ENCODE measurements at regions not wholly inside any gene's neighbourhood (a gene's known extent, or its start where the extent isn't known, plus 50 kb on each side); places are given as distances from the start of the nearest gene placed in this dataset.

- Mint-ChIP-seq H3K36me3 (ENCODE audit: low read depth) (no peaks in the 10 kb centered on the region), H3K27me3 (no peaks in the 10 kb centered on the region), H3K4me1 (no peaks in the 10 kb centered on the region), H3K27ac (no peak overlapping the region), H3K4me3 (no peak overlapping the region), H3K9me3 (peaks cover under 1% of the 10 kb centered on the region)
- ChIA-PET POLR2A (no interaction called here), CTCF (no interaction called here)
- no peak for DNase-seq
These were observed 1280.5 kb downstream of the OTOL1 start for GRCh38 chr3:162777118-162777517.

GRCh38 chr3:162780313-162780712 lies 1283.7 kb downstream of the OTOL1 start:
- H3K4me3 Mint-ChIP-seq, result no peak overlapping the region
- ChIA-PET POLR2A (no interaction called here), CTCF (no interaction called here)
- H3K27me3 Mint-ChIP-seq, result no peaks in the 10 kb centered on the region
- no peaks in the 10 kb centered on the region for H3K36me3 Mint-ChIP-seq (ENCODE audit: low read depth)
- no peaks in the 10 kb centered on the region for H3K4me1 Mint-ChIP-seq
- no peaks in the 10 kb centered on the region for H3K9me3 Mint-ChIP-seq
- DNase-seq, result no peak
- H3K27ac Mint-ChIP-seq, result no peak overlapping the region

DNA sequence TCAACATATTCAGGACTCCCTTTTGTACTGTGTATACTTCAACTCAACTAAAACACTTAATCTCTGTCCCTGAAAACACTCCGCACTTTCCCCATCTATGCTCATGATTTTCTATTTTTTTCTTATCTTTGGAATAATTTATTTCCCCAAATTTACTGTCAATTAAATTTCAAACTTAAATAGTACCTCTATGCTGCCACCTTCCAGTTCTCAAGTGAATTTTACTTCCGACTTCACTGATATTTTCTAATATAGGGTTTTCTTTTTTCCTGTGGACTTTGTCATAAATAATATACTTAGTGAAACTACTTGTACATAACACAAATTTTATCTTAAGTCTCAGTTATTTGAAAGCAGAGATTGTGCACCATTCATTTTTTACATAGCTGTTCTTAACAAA lies 1303.3 kb downstream of the OTOL1 start:
- no peak for DNase-seq
- ChIA-PET CTCF (no interaction called here), POLR2A (no interaction called here)
- no peak overlapping the region for H3K4me3 Mint-ChIP-seq
- H3K4me1 Mint-ChIP-seq, result no peaks in the 10 kb centered on the region
- no peaks in the 10 kb centered on the region for H3K36me3 Mint-ChIP-seq (ENCODE audit: low read depth)
- H3K9me3 Mint-ChIP-seq, result no peaks in the 10 kb centered on the region
- no peaks in the 10 kb centered on the region for H3K27me3 Mint-ChIP-seq
- H3K27ac Mint-ChIP-seq, result no peak overlapping the region

DNA sequence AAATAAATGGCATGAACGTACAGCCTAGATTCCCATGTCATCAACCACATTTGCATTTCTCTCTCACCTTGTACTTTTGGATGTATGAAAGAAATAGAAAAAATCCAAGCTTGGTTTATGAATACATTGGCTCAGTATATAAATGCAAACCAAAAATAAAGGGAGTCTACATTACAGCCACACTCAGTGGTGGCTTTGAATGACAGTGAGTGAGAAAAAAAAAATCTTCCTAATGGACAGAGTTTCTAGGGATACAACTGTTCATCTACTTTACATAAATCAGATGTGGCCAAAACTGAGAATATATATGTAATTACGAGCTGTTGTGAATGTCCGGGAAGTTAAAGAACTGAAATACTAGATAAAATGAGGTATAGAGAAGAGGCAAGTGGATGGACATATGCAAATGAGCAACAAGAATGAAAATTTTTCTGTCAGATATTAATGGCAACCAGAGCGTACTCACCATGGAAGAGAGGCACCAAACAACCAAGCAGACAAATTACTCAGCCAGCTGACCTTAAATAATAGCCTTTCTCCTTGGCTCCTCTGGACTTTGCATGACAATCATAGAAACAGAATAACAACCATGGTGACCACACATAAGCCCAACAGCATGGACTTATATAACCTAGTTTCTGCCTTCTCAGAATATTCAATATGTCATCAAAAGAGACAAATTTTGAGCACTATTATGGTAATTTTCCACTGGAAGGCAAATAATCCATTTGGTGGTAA lies 1305.8 kb downstream of the OTOL1 start:
- Mint-ChIP-seq H3K27me3 (no peaks in the 10 kb centered on the region), H3K9me3 (no peaks in the 10 kb centered on the region), H3K4me1 (no peaks in the 10 kb centered on the region), H3K36me3 (ENCODE audit: low read depth) (no peaks in the 10 kb centered on the region), H3K27ac (no peak overlapping the region), H3K4me3 (no peak overlapping the region)
- ChIA-PET POLR2A (no interaction called here), CTCF (no interaction called here)
- DNase-seq, result no peak

DNA sequence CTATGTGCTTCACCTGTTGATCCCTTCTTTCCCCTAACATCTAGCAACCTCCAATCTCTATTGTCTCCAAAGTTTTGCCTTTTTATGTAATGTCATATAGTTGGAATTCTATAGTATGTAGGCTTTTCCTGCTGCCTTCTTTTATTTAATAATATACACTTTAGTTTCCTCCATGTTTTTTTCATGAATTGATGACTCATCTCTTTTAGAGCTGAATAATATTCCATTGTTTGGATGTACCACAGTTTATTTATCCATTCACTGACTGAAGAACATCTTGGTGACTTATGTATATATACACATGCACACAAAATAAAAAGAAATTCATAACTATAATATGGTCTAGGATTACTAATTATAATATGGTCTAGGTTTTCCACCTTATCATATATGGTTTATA lies 1314.2 kb downstream of the OTOL1 start:
- Mint-ChIP-seq H3K36me3 (ENCODE audit: low read depth) (no peaks in the 10 kb centered on the region), H3K9me3 (no peaks in the 10 kb centered on the region), H3K4me1 (no peaks in the 10 kb centered on the region), H3K27ac (no peak overlapping the region), H3K27me3 (no peaks in the 10 kb centered on the region), H3K4me3 (no peak overlapping the region)
- ChIA-PET POLR2A (no interaction called here), CTCF (no interaction called here)
- no peak for DNase-seq

DNA sequence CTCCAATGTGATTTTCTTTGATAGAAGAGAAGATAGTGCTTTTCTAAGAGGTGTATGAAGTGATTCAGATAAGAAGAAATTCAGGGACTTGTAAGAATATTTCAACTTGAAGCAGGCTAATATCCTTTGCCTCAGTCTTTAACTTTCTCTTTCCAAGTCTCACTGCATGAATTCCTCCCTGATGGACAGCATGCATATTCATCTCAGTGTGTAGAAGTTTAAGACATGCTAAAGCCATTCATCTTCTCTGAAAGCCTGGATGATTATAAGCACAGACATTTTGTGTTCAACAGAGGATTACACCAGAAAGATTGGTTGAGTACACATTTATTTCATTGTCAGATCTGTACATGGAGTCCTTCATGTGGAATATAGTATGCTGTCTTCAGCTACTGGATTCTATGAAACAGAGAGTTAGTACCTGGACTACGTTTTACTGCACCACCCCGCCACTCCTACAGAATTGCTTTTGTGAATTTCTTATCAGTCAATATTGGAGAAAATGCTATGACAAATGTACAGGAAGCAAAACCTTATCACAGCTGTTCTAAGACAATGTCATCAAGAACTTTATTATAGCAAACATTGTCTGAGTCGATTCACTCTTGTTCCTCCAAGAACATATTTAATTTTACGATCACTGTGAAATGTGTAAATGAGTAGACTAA lies 1346.1 kb downstream of the OTOL1 start:
- CTCF ChIA-PET, result no interaction called here
- DNase-seq, result no peak
- Mint-ChIP-seq H3K27me3 (no peaks in the 10 kb centered on the region), H3K4me1 (no peaks in the 10 kb centered on the region), H3K36me3 (ENCODE audit: low read depth) (no peaks in the 10 kb centered on the region), H3K9me3 (no peaks in the 10 kb centered on the region), H3K4me3 (no peak overlapping the region), H3K27ac (no peak overlapping the region)
- POLR2A ChIA-PET, result no interaction called here

GRCh38 chr3:162845918-162846317 lies 1349.3 kb downstream of the OTOL1 start:
- Mint-ChIP-seq H3K36me3 (ENCODE audit: low read depth) (no peaks in the 10 kb centered on the region), H3K27ac (no peak overlapping the region), H3K4me3 (no peak overlapping the region), H3K27me3 (no peaks in the 10 kb centered on the region), H3K4me1 (no peaks in the 10 kb centered on the region), H3K9me3 (no peaks in the 10 kb centered on the region)
- DNase-seq, result no peak
- POLR2A ChIA-PET, result no interaction called here
- CTCF ChIA-PET, result no interaction called here

DNA sequence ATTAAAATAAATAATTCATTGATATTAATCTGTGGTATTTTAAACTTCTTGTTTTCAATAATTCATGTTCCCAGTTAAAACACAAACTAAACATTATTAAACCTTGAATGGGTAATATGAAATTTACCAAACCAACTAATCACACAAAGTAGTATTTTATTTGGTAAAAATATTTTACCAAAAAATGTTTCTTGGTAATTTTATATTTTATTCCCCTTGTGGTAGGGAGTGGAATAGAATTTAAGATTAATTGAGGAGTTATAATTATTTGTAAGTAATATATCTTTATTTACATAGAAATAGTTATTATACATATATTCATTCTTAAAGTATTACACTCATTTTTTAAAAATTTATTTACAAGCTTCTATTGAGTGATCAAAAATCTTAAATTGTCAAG lies 1350.9 kb downstream of the OTOL1 start:
- no peaks in the 10 kb centered on the region for H3K9me3 Mint-ChIP-seq
- H3K4me3 Mint-ChIP-seq, result no peak overlapping the region
- H3K36me3 Mint-ChIP-seq (ENCODE audit: low read depth), result no peaks in the 10 kb centered on the region
- no peak for DNase-seq
- H3K27me3 Mint-ChIP-seq, result no peaks in the 10 kb centered on the region
- ChIA-PET POLR2A (no interaction called here), CTCF (no interaction called here)
- H3K4me1 Mint-ChIP-seq, result no peaks in the 10 kb centered on the region
- H3K27ac Mint-ChIP-seq, result no peak overlapping the region

GRCh38 chr3:162863579-162863978 lies 1367.0 kb downstream of the OTOL1 start:
- POLR2A ChIA-PET, result no interaction called here
- H3K4me3 Mint-ChIP-seq, result no peak overlapping the region
- no peaks in the 10 kb centered on the region for H3K9me3 Mint-ChIP-seq
- no peak overlapping the region for H3K27ac Mint-ChIP-seq
- CTCF ChIA-PET, result no interaction called here
- no peaks in the 10 kb centered on the region for H3K36me3 Mint-ChIP-seq (ENCODE audit: low read depth)
- no peak for DNase-seq
- H3K27me3 Mint-ChIP-seq, result no peaks in the 10 kb centered on the region
- H3K4me1 Mint-ChIP-seq, result no peaks in the 10 kb centered on the region

GRCh38 chr3:162865466-162865865 lies 1368.9 kb downstream of the OTOL1 start:
- ChIA-PET CTCF (no interaction called here), POLR2A (no interaction called here)
- DNase-seq, result no peak

GRCh38 chr3:162879021-162879562 lies 1382.5 kb downstream of the OTOL1 start:
- no peaks in the 10 kb centered on the region for H3K4me1 Mint-ChIP-seq
- H3K27ac Mint-ChIP-seq, result no peak overlapping the region
- ChIA-PET POLR2A (no interaction called here), CTCF (no interaction called here)
- no peaks in the 10 kb centered on the region for H3K36me3 Mint-ChIP-seq (ENCODE audit: low read depth)
- H3K4me3 Mint-ChIP-seq, result no peak overlapping the region
- no peaks in the 10 kb centered on the region for H3K27me3 Mint-ChIP-seq
- DNase-seq, result no peak
- H3K9me3 Mint-ChIP-seq, result no peaks in the 10 kb centered on the region

More at GRCh38 chr3:162865466-162865865, 1368.9 kb downstream of the OTOL1 start:
- no peaks in the 10 kb centered on the region for H3K36me3 Mint-ChIP-seq (ENCODE audit: low read depth)
- H3K27me3 Mint-ChIP-seq, result no peaks in the 10 kb centered on the region
- H3K4me1 Mint-ChIP-seq, result no peaks in the 10 kb centered on the region
- no peak overlapping the region for H3K27ac Mint-ChIP-seq
- H3K4me3 Mint-ChIP-seq, result no peak overlapping the region
- H3K9me3 Mint-ChIP-seq, result no peaks in the 10 kb centered on the region

GRCh38 chr3:162884373-162884772 lies 1387.8 kb downstream of the OTOL1 start:
- Mint-ChIP-seq H3K4me3 (no peak overlapping the region), H3K27ac (no peak overlapping the region), H3K36me3 (ENCODE audit: low read depth) (no peaks in the 10 kb centered on the region), H3K4me1 (no peaks in the 10 kb centered on the region), H3K27me3 (no peaks in the 10 kb centered on the region), H3K9me3 (no peaks in the 10 kb centered on the region)
- ChIA-PET CTCF (no interaction called here), POLR2A (no interaction called here)
- DNase-seq, result no peak

GRCh38 chr3:162892921-162893793 lies 1396.5 kb downstream of the OTOL1 start:
- H3K27me3 Mint-ChIP-seq, result no peaks in the 10 kb centered on the region
- H3K4me3 Mint-ChIP-seq, result no peak overlapping the region
- no peaks in the 10 kb centered on the region for H3K9me3 Mint-ChIP-seq
- DNase-seq, result no peak
- no peaks in the 10 kb centered on the region for H3K36me3 Mint-ChIP-seq (ENCODE audit: low read depth)
- no peak overlapping the region for H3K27ac Mint-ChIP-seq
- no peaks in the 10 kb centered on the region for H3K4me1 Mint-ChIP-seq
- CTCF ChIA-PET, result interaction anchor here (0.7 kb wide), 1 partner anchor 139 kb away, joined by 3 read pairs; no protein-coding TSS in a partner anchor
- POLR2A ChIA-PET, result no interaction called here

Data from activated CD4-positive, alpha-beta T cell treated with anti-CD3 and anti-CD28 coated beads, Interleukin-2, amount 10 ng/mL, durations not matched to agents 7 days and 5 days (primary cell).